ENCODE measurements at regions not wholly inside any gene's neighbourhood (a gene's known extent, or its start where the extent isn't known, plus 50 kb on each side); places are given as distances from the start of the nearest gene placed in this dataset.

- Histone ChIP-seq H3K9me3 (no peaks in the 10 kb centered on the region), H3K27me3 (ENCODE audit: insufficient read depth) (no peaks in the 10 kb centered on the region), H2AFZ (ENCODE audit: low read depth) (no peak overlapping the region), H3K4me3 (ENCODE audit: low read depth in 2 of 2, low read length in 1 of 2) (no peak overlapping the region), H3K27ac (ENCODE audit: low read depth in 2 of 2, low read length in 1 of 2) (no peak overlapping the region), H4K20me1 (ENCODE audit: insufficient read depth) (no peaks in the 10 kb centered on the region), H3K9me2 (no peaks in the 10 kb centered on the region), H3K4me2 (no peak overlapping the region), H3K79me2 (ENCODE audit: insufficient read depth) (no peaks in the 10 kb centered on the region), H3K36me3 (replicated peaks in 1 of 2; ENCODE audit: control insufficient read depth in 1 of 2, insufficient read depth in 2 of 2, low read length in 1 of 2) (no peaks in the 10 kb centered on the region), H3K4me1 (ENCODE audit: control insufficient read depth in 1 of 2, insufficient read depth in 2 of 2, low read depth in 1 of 2, low read length in 1 of 2) (peaks cover 0 to 6% of the 10 kb centered on the region in 2 experiments; a peak in 2 of 4 replicates), H3F3A (replicated peaks; ENCODE audit: insufficient read depth) (no peaks in the 10 kb centered on the region), H3K9ac (no peak overlapping the region)
- ChIA-PET POLR2A (no interaction called here), CTCF (interaction anchor here (1.4 kb wide), 1 partner anchor 10 kb away, joined by 3 read pairs; no protein-coding TSS in a partner anchor)
- 93% methylated on average over 3 of the region's 3 CpGs for WGBS (ENCODE audit: low lambda C conversion rate)
- no peak for DNase-seq
- TF ChIP-seq NRF1 (IDR thresholded peaks at IDR 0.05; ENCODE audit: low read depth, low read length) = no peak
- TF ChIP-seq USF1 (IDR thresholded peaks at IDR 0.05; ENCODE audit: borderline replicate concordance, low read depth) = no peak
- no peak for TF ChIP-seq ELF1 (IDR thresholded peaks at IDR 0.05)
- no peak for TF ChIP-seq REST (IDR thresholded peaks at IDR 0.05; ENCODE audit: low read depth, low read length)
- TF ChIP-seq RXRA (IDR thresholded peaks at IDR 0.05; ENCODE audit: borderline replicate concordance, low read depth) = no peak
- TF ChIP-seq CTCF (IDR thresholded peaks at IDR 0.05) = no peak
- no peak for TF ChIP-seq ZBTB33 (IDR thresholded peaks at IDR 0.05; ENCODE audit: borderline replicate concordance, low read depth)
- no peak for TF ChIP-seq IRF3 (IDR thresholded peaks at IDR 0.05; ENCODE audit: low read depth, low read length)
- no peak for TF ChIP-seq RAD21 (IDR thresholded peaks at IDR 0.05; ENCODE audit: low read length)
These were observed 103.7 kb downstream of the RPL22L1 start for GRCh38 chr3:170766253-170766652.

Data from SK-N-SH (cell line).